ENCODE measurements at regions not wholly inside any gene's neighbourhood (a gene's known extent, or its start where the extent isn't known, plus 50 kb on each side); places are given as distances from the start of the nearest gene placed in this dataset.

DNA sequence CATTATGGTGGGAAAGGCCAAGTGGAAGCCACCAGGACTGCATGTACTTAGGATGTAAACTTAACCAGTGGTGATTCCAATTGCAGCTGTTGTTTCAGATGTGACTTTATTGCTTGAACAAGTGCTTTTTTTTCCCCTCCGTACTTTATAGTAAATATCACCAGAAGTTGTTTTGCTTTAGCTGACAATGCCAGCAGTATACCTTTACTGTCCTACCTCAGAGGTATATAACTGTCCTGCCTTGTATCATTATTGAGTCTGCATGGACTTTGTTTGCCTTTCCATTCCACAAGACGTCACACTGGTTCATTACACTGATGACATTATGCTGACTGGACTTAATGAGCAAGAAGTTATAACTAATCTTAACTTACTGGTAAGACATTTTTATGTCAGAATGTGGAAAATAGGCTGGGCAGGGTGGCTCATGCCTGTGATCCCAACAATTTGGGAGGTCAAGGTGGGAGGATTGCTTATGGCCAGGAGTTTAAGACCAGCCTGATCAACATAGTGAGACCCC, 77.1 kb upstream of the RAB18 start:
- intact Hi-C loops (cut with micrococcal nuclease; ENCODE audit: unreplicated experiment) = no loop called here

DNA sequence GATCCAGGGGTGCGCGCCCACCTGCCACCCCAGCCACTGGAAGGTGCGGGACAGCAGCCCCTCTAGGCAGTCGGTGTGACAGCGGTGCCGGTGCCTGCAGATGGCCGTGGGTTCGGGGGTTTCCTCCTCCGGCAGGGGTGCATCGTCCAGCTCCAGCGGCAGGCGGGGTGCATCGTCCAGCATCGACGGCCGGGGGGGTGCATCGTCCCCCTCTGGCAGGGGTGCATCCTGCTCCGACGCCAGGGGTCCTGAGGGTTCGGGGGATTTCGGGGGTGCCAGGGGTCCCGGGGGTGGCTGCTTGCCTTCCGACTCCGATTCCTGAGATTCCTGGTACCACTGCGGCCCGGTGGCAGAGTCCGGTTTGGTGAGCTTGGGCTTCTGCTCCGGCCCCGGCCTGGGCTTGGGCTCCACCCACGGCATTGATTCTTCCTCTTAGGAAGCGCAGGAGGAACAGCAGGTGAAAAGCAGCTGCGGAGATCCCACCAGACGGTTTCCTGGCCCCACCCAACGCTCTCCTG, 90.2 kb upstream of the RAB18 start:
- ATAC-seq = peak; percentile 82
- TF ChIP-seq POLR2AphosphoS5 (IDR thresholded peaks at IDR 0.05; ENCODE audit: low read depth, low read length) (no peak), CTCF (IDR thresholded peaks at IDR 0.05) (0 out of 2 replicates have a peak, but pooled peaks have one; percentile 7), SIN3A (IDR thresholded peaks at IDR 0.05; ENCODE audit: borderline replicate concordance, insufficient read depth, low read depth, low read length) (0 out of 2 replicates have a peak, but pooled peaks have one; percentile 32)
- CTCF ChIA-PET = no interaction called here
- intact Hi-C loops (cut with micrococcal nuclease; ENCODE audit: unreplicated experiment) = no loop called here
- no TSS peak for BruUV-seq (replicated peaks)
- POLR2A ChIA-PET = no interaction called here
- H3K4me3 ChIP-seq (ENCODE audit: low read depth in 2 of 2, low read length in 2 of 2) = peak overlapping the region; percentile 39 to 52
- no peak for DNase-seq (ENCODE audit: low read depth, low spot score)
- no peaks in the 10 kb centered on the region for H3K36me3 ChIP-seq (ENCODE audit: control insufficient read depth, insufficient read depth, low read length)
- no peaks in the 10 kb centered on the region for H3K27me3 ChIP-seq (ENCODE audit: control insufficient read depth, insufficient read depth, low read length)
- in situ Hi-C loops (cut with HindIII; ENCODE audit: low pct_unique_long_range_greater_than_20kb, low sequenced_read_pairs) = no loop called here
- H3K9me3 ChIP-seq (ENCODE audit: control insufficient read depth, insufficient read depth, low read depth, low read length) = no peaks in the 10 kb centered on the region
- no peaks in the 10 kb centered on the region; the same call in 1 of the 2 replicates for H3K4me1 ChIP-seq (ENCODE audit: control insufficient read depth, insufficient read depth, low read length)
- H3K27ac ChIP-seq (ENCODE audit: low read length) = no peak overlapping the region

More for the DNA sequence above, 77.1 kb upstream of the RAB18 start:
- H3K27ac ChIP-seq (ENCODE audit: low read length) = no peak overlapping the region
- H3K27me3 ChIP-seq (ENCODE audit: control insufficient read depth, insufficient read depth, low read length) = no peaks in the 10 kb centered on the region
- ChIA-PET CTCF (no interaction called here), POLR2A (no interaction called here)
- no peaks in the 10 kb centered on the region for H3K9me3 ChIP-seq (ENCODE audit: control insufficient read depth, insufficient read depth, low read depth, low read length)
- no TSS peak for BruUV-seq (replicated peaks)
- ATAC-seq = no peak
- TF ChIP-seq CTCF (IDR thresholded peaks at IDR 0.05) (no peak), TCF7L2 (IDR thresholded peaks at IDR 0.05; ENCODE audit: low read depth, low read length) (no peak), SIN3A (IDR thresholded peaks at IDR 0.05; ENCODE audit: borderline replicate concordance, insufficient read depth, low read depth, low read length) (no peak), POLR2AphosphoS5 (IDR thresholded peaks at IDR 0.05; ENCODE audit: low read depth, low read length) (no peak)
- TF ChIP-seq, protein P1, sequence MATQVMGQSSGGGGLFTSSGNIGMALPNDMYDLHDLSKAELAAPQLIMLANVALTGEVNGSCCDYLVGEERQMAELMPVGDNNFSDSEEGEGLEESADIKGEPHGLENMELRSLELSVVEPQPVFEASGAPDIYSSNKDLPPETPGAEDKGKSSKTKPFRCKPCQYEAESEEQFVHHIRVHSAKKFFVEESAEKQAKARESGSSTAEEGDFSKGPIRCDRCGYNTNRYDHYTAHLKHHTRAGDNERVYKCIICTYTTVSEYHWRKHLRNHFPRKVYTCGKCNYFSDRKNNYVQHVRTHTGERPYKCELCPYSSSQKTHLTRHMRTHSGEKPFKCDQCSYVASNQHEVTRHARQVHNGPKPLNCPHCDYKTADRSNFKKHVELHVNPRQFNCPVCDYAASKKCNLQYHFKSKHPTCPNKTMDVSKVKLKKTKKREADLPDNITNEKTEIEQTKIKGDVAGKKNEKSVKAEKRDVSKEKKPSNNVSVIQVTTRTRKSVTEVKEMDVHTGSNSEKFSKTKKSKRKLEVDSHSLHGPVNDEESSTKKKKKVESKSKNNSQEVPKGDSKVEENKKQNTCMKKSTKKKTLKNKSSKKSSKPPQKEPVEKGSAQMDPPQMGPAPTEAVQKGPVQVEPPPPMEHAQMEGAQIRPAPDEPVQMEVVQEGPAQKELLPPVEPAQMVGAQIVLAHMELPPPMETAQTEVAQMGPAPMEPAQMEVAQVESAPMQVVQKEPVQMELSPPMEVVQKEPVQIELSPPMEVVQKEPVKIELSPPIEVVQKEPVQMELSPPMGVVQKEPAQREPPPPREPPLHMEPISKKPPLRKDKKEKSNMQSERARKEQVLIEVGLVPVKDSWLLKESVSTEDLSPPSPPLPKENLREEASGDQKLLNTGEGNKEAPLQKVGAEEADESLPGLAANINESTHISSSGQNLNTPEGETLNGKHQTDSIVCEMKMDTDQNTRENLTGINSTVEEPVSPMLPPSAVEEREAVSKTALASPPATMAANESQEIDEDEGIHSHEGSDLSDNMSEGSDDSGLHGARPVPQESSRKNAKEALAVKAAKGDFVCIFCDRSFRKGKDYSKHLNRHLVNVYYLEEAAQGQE (IDR thresholded peaks at IDR 0.05; ENCODE audit: insufficient read depth in 1 of 2, low read depth in 2 of 2, low read length in 1 of 2) = no peak
- DNase-seq (ENCODE audit: low read depth, low spot score) = no peak
- H3K4me3 ChIP-seq (ENCODE audit: low read depth in 2 of 2, low read length in 2 of 2) = no peak overlapping the region
- in situ Hi-C loops (cut with HindIII; ENCODE audit: low pct_unique_long_range_greater_than_20kb, low sequenced_read_pairs) = no loop called here
- H3K4me1 ChIP-seq (ENCODE audit: control insufficient read depth, insufficient read depth, low read length) = no peaks in the 10 kb centered on the region
- H3K36me3 ChIP-seq (ENCODE audit: control insufficient read depth, insufficient read depth, low read length) = no peaks in the 10 kb centered on the region
